Activated effector memory CD4-positive, alpha-beta T cell treated with anti-CD3 and anti-CD28 coated beads, Interleukin-2, amount 50 U/mL, for 16 hours (primary cell): ENCODE measurements at regions not wholly inside any gene's neighbourhood (a gene's known extent, or its start where the extent isn't known, plus 50 kb on each side); places are given as distances from the start of the nearest gene placed in this dataset.

Experiments used
- DNase-seq: peaks from one replicate; pipeline ENCODE4 v3.0.0-alpha.2; 2020

- DNase-seq = no peak
Measured at GRCh38 chr6:6376845-6377244, 56.4 kb upstream of the F13A1 start.

GRCh38 chr6:6377621-6378020, 57.2 kb upstream of the F13A1 start:
- DNase-seq = no peak

- DNase-seq = no peak
Measured at GRCh38 chr6:6379573-6379972, 59.1 kb upstream of the F13A1 start.

GRCh38 chr6:6384520-6384919, 64.1 kb upstream of the F13A1 start:
- no peak for DNase-seq

GRCh38 chr6:6386010-6386409, 65.5 kb upstream of the F13A1 start:
- no peak for DNase-seq

- no peak for DNase-seq
Measured at GRCh38 chr6:6390849-6391602, 70.6 kb upstream of the F13A1 start.

GRCh38 chr6:6392214-6393068, 72.0 kb upstream of the F13A1 start:
- no peak for DNase-seq

GRCh38 chr6:6393069-6393529, 72.6 kb upstream of the F13A1 start:
- DNase-seq = no peak

GRCh38 chr6:6395581-6396197, 75.2 kb upstream of the F13A1 start:
- no peak for DNase-seq

GRCh38 chr6:6397842-6398241, 77.4 kb upstream of the F13A1 start:
- no peak for DNase-seq

GRCh38 chr6:6399568-6399967, 79.1 kb upstream of the F13A1 start:
- no peak for DNase-seq

- DNase-seq = no peak
Measured at GRCh38 chr6:6401401-6401800, 80.9 kb upstream of the F13A1 start.

GRCh38 chr6:6402006-6402405, 81.5 kb upstream of the F13A1 start:
- no peak for DNase-seq

- no peak for DNase-seq
Measured at GRCh38 chr6:6402591-6402990, 82.1 kb upstream of the F13A1 start.

- no peak for DNase-seq
Measured at GRCh38 chr6:6405031-6405430, 84.6 kb upstream of the F13A1 start.

- DNase-seq = no peak
Measured at GRCh38 chr6:6405997-6406714, 85.7 kb upstream of the F13A1 start.

GRCh38 chr6:6406715-6407070, 86.2 kb upstream of the F13A1 start:
- DNase-seq = no peak

GRCh38 chr6:6407071-6407741, 86.7 kb upstream of the F13A1 start:
- no peak for DNase-seq

- DNase-seq = no peak
Measured at GRCh38 chr6:6409397-6410030, 89.1 kb upstream of the F13A1 start.

GRCh38 chr6:6411115-6411514, 90.7 kb upstream of the F13A1 start:
- no peak for DNase-seq

GRCh38 chr6:6412221-6412620, 91.8 kb upstream of the F13A1 start:
- DNase-seq = no peak

- no peak for DNase-seq
Measured at GRCh38 chr6:6412700-6413099, 92.2 kb upstream of the F13A1 start.
